Activated naive CD4-positive, alpha-beta T cell treated with anti-CD3 and anti-CD28 coated beads, Interleukin-2, amount 50 U/mL, for 16 hours (primary cell): ENCODE measurements at regions not wholly inside any gene's neighbourhood (a gene's known extent, or its start where the extent isn't known, plus 50 kb on each side); places are given as distances from the start of the nearest gene placed in this dataset.

Source experiments
- DNase-seq: peaks from one replicate; pipeline ENCODE4 v3.0.0-alpha.2; 2020

- DNase-seq: no peak
Observed at GRCh38 chr5:2696156-2696807, 55.2 kb downstream of the IRX2 start.

DNA sequence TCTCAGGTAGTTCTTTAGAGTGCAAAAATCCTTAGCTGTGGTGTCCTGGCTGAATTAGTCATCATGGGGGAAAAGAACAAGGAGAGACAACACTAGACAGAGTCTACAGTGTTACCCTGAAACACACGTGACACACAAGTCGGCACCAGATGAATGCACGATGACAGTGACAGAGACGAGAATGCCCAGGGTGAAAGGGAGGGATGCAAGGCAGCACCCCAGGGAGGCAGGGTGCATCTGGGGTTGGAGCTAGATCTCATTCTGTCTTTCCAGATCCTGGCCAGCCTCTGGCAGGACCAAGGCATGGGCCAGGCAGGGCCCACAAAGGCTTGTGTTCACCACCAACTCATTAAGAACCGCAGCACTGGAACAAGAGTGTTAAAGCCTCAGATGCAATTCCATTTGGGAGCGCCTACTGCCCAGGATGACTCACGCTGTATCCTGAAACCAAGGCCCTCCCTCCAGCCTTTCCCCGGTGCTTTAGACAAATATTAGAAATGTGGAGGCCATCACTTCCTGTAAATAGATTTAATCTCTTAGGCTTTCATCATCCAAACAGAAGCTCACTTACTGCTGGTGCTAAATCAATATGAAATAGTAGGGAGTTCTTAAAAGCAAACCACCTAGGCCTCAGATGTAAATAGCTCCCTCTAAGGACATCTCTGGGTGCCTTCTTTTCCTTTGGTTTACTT lies 56.1 kb downstream of the IRX2 start:
- DNase-seq: no peak

DNA sequence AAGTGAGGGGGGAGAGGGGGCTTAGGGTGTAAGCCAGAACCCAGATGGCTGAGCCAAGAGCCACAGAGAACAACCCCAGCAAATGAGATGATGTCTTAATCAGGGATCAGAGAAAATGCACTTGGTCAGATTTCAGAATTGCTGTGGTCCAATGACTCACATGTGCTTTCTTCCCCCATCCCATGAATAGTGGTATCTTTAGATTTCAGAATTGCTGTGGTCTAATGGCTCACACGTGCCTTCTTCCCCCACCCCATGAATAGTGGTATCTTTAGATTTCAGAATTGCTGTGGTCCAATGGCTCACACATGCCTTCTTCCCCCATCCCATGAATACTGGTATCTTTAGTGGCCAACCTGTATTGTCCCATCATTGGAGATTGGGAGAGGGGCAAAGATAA lies 59.9 kb downstream of the IRX2 start:
- no peak for DNase-seq

DNA sequence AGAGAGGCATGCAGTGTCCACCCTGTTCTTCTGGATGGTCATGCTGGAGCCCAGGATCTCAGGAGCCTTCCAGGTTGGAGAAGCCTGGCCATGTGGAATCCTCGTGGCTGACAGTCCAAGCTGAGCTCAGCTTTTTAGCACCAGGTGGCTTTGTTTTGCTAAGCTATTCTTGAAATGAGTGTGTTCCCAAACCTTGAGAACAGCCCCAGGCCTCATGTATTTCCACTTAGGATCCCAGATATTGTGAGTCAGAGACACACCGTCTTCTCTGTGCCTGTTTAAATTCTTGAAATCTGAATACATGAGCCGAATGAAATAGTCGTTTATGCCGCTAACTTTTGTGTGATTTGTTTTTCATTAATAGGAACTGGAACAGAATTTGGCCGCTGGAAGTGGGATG lies 61.2 kb downstream of the IRX2 start:
- no peak for DNase-seq

- DNase-seq: no peak
Observed at GRCh38 chr5:2688586-2688985, 62.9 kb downstream of the IRX2 start.

- DNase-seq: no peak
Observed at GRCh38 chr5:2687746-2688145, 63.7 kb downstream of the IRX2 start.

GRCh38 chr5:2686321-2687124 lies 65.0 kb downstream of the IRX2 start:
- DNase-seq: no peak

DNA sequence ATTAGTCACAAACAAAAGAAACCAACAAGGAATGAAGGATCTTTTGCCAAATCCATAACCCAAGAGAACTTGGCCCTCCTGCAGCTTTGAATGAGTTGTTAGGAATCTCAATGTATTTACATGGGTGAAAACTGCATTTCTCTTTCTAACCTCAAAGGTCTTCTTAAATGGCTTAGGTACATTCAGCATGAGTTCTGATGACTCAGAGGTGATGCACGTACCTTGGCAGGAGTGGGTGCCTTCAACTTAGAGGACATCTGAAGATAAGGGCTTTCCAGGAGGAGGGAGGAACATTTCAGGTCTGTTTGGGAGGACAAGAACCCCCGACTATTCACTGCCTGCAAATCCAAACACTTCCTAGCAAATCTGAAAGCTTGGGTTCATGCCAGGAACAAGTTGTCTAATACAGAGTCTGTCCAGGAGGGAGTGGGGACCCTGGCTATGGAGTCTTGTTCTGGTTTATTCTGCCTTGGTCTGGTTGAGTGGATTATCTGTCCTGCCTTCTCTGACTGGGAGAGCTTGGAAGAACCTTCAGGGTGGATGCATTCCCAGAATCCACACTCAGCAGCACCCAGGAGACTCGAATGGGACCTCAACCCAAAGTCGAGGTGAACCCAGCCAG lies 65.7 kb downstream of the IRX2 start:
- DNase-seq: no peak

DNA sequence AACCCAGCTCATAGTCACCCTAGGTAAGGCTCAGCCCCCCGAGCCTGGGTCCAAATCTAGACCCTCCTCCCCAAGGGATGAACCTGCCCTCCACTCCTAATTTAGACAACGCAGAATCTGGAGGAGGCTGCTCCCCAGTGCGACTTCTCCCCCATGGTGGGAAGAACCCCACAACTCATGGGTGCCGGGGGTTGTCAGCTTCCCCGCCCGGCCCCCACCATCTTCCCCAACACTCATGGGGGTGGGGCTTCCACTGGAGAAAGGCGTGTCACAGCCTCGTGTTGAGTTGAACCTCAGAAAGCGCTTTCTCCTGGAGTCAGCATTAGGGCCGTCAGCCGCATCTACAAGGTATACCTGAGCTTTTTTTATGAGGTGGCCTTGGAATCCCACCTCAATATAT lies 66.9 kb downstream of the IRX2 start:
- no peak for DNase-seq

DNA sequence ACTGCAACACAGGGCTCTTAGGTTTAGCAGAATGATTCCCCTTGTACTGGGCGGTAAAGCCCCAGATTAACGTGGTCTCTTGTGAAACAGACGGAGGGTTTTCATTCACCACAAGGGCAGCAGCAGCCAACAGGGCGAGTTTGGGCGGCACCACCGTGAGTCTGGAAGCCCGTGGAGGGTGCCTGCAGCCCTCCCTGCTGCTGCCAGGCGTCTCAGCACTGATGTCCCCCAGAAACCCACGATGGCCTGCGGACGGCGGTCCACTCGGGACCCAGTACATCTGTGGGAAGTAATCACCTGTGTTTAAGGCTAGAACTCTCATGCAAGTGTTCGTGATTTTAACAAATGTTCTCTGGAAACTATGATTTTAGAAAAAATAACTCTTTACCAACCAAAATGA lies 67.8 kb downstream of the IRX2 start:
- no peak for DNase-seq

DNA sequence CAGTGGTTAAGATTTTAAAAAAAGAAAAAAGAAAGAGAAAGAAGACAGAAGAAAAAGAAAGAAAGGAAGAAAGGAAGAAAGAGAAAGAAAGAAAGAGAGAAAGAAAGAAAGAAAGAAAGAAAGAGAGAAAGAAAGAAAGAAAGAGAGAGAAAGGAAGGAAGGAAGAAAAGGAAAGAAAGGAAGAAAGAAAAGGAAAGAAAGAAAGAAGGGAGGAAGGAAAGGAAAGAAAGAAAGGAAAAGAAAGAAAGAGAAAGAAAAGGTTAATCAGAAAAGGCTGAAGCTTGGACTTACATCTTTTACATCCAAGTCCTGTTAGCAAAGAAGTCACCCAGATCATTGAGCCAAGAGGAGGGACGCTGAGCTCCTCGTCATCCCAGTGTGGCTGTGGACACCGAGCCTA lies 70.0 kb downstream of the IRX2 start:
- no peak for DNase-seq

DNA sequence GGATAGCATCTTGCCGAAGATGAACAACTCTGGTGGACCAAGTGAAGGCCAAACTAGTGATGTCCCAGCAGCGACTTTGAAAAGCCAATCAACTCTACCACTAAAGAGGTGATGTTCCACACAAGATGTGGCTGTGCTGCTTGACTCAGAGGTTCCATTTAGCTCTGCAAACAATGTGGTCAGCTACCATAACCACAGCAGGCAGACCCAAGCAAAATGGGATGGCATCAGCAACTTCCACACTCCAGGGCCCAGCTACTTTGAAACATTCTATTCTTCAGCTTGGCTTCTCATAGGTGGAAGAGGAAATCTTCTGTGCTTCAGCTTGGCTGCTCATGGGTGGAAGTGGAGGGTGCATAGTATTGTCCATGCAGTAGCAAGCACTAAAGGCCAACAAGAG lies 70.5 kb downstream of the IRX2 start:
- DNase-seq: no peak

- no peak for DNase-seq
Observed at GRCh38 chr5:2677689-2678088, 73.8 kb downstream of the IRX2 start.

DNA sequence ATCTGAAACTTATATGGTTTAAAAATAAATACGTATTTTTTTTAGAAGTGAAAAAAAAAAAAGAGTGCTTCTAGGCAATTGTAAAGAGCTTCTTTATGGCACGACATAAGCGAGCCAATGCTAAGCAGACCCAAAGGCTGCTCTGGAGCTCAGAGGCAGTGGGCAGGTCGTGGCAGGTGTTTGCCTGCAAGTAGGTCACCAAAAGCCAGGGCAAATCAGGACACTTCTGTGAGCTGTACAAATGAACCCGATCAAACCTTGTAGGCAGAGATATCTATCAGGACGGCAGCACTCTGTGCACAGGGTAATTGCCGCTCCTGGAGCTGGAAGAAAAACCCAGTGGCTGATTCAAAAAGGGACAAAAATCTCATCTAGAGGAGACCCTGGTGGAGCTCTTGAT lies 75.9 kb downstream of the IRX2 start:
- no peak for DNase-seq

DNA sequence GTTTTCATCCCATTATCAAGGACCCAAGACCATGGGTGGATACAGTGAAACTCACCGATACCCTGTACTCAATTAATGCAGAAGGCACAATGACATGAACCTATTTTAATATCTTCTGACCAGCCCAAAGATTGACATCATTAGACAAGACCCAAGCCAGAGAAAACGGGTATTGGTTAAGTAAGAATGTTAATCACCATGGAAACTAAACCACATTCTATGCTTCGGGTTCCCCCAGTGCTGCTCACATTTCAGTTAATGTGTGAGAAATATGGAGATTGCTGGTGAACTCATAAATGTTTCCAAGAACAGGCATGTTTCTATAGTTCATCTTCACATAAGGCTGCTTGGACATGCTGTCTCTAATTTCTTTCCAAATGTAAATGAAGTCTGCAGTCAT lies 77.0 kb downstream of the IRX2 start:
- DNase-seq: no peak

GRCh38 chr5:2670940-2671339 lies 80.5 kb downstream of the IRX2 start:
- no peak for DNase-seq

- DNase-seq: no peak
Observed at GRCh38 chr5:2669913-2670312, 81.6 kb downstream of the IRX2 start.

- DNase-seq: no peak
Observed at GRCh38 chr5:2669259-2669658, 82.2 kb downstream of the IRX2 start.

DNA sequence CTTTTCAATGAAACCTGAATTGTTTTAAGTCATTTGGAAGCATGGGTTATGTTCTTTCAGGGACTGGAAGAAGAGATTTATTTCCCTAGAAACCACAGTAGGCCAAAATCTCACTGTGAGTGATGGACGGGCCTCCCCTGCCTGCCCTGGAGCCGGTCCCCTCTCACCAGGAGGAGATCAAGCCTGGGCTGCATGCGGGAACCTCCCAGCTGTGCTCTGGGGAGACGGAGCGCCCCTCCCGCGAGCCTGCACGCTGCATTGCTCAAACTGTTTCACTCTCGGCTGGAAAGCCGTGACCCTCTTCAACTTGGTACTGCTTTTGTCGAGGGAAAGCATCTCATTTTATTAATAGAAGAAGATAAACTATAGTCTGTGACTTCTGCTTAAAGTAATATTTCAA lies 85.4 kb downstream of the IRX2 start:
- no peak for DNase-seq

GRCh38 chr5:2663489-2663888 lies 88.0 kb downstream of the IRX2 start:
- no peak for DNase-seq

DNA sequence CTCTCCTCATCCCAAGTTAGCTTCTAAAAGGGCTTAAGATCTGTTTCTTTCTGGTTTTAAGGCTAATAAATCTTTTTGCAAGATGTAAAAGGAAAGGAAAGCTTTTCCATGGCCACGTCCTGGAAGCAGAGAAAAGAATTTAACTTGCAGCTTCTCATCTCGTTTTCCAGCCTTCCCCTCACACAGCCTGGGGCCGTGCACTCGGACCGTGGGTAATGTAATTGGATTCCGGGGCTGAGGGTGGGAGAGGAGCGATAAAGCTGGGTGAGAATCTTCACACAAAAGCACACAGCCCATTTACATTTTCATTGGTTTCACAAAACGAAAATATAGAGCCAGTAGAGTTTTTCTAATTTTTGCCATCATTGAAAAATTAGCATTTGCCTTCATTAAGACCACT lies 91.2 kb downstream of the IRX2 start:
- DNase-seq: no peak

DNA sequence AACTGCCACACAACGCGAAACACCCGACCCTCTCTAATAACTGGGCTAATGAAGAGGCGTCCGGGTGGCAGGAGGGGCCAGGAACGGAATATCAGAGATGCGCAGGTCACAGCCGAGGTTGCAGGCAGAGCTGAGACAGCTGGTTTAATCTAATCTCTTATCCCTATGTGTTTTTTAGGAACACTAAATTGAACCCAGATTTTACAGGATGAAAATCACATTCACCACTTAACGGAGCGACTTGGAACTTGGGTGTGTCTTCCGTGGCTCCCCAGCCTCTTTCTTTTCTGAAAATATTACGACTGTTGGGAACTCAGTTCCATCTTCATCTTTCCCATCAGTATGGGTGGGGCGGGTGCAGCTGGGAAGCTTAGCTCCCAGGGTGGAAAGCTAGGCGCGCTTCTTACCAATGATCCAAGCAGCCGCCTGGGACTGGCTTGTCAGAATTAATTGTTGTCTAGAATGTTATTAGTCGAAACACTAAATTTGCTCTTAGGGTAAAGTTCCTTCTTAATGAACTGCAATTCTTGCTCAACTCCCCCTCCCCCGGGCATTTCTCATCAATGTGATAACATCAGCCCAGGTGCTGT lies 92.5 kb downstream of the IRX2 start:
- DNase-seq: no peak

GRCh38 chr5:2658447-2658846 lies 93.0 kb downstream of the IRX2 start:
- no peak for DNase-seq
